ENCODE measurements at regions not wholly inside any gene's neighbourhood (a gene's known extent, or its start where the extent isn't known, plus 50 kb on each side); places are given as distances from the start of the nearest gene placed in this dataset.
"Not testable (repeated sequence)": the region's sequence is repeated elsewhere in the genome, so short reads cannot be mapped to it uniquely, and the experiment has no call there.

DNA sequence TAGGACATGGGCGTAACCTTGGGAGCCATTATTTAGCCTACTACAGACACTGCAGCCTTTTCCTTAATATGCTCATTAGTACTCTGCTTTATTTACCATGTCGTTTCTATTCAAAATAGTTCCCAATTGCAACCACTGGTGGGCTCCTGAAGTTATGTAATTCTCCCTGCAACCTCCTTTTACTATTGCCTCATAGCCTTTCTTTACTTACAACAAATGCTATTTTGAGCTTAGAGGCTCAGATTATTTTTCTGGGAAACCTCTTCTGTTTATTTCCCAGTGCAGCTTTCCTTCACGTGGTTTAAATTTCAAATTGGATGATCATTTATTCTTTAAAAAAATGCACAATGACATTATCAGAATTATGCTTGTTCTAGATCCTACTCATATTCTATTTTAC is 492.3 kb upstream of the TMEFF2 start:
- DNase-seq = no peak

DNA sequence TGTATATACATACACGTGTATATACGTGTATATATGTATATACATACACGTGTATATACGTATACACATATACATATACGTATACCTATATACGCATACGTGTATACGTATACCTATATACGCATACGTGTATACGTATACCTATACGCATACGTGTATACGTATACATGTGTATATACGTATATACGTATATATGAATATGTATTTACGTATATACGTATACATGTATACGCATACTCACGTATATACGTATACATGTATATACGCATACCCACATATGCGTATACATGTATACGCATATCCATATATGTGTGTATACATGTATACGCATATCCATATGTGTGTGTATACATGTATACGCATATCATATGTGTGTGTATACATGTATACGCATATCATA is 487.8 kb upstream of the TMEFF2 start:
- DNase-seq = not testable (repeated sequence)

DNA sequence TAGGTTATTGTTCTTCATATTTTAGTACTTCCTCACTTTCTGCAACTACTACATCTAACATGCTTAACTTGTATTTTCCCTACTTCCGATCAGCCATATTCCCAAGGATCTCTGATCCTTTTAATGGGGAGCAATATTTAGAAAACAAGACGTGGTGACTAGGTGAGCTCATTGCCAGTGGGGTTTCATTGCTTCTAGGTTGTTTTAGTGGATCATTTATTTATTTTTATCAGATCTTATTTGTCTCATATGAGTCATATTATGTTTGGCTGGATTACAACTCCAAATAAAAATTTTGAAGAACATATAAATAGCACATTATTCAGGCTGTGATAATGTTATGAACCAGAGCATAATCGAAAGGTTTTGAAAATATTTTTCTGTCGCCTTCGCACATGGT is 480.9 kb upstream of the TMEFF2 start:
- no peak for DNase-seq

DNA sequence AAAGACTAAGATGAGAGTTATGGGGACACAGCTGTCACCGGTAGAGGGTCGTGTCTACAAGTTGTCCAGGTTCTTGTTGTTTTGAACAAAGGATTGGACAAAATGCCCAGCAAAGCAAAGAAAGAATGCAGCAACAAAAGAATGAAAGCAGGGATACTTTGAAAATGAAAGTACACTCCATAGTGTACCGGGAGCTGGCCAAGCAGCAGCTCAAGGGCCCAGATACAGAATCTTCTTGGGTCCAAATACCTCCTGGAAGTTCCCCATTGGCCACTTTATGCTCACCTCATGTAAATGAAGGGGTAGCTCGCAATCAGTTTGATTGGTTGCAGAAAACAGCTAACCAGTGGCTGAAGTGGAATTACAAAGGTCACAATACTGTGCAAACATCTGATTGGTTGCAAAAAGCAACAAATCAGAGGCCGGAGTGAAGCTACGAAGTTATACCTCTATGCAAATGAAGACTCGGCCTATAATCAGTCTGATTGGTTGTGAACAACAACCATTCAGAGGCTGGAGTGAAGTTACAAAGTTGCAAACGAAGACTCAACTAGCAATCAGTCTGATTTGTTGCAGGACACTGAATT is 474.9 kb upstream of the TMEFF2 start:
- no peak for DNase-seq

DNA sequence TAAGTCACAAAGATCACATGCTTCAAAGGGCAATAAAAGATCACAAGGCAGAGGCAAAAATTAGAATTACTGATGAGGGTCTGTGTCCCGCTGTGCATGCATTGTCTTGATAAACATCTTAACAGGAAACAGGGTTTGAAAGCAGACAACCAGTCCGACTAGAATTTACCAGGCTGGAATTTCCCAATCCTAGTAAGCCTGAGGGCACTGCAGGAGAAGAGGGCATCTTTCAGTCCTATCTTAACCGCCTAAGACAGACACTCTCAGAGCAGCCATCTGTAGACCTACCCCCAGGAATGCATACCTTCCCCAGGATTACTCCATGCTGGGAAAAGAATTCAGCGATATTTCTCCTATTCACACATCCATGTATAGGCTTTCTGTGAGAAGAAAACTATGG is 465.8 kb upstream of the TMEFF2 start:
- not testable (repeated sequence) for DNase-seq

DNA sequence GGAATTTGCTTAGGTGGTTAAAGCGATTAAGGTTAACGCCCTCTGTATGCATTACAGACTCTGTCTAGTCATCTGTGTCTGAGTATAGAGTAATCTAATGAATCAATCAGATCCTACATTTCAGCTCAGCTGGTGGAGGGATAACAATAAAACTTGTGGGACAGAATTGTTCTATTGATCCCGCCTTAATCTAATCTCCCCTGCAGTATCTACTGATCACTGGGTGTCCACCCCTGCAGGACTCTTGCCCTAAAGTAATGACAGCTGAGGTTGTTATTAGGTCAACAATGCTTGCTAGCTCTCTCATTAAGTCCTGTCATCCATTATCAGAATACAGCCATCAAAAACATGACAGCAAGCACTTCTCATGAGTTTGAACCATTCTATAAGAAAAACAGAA is 462.6 kb upstream of the TMEFF2 start:
- no peak for DNase-seq

DNA sequence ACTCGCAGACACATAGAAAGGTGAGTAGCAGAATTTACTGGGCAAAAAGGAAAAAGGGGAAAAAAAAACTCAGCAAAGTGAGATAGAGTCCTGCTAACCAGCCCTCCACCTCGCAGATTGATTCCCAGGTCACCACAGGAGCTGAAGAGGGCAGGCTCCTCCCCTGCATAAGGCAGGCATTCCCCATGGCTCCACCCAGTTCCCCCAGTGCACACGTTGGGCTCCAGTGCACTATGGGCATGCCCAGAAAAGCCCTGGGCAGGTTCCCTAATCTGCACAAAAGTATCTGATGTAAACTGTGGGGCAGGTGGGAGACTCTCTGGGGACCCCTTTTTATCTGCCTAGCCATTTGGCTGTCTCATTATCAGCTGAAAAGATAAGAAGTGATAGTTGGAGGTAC is 461.2 kb upstream of the TMEFF2 start:
- DNase-seq = no peak

DNA sequence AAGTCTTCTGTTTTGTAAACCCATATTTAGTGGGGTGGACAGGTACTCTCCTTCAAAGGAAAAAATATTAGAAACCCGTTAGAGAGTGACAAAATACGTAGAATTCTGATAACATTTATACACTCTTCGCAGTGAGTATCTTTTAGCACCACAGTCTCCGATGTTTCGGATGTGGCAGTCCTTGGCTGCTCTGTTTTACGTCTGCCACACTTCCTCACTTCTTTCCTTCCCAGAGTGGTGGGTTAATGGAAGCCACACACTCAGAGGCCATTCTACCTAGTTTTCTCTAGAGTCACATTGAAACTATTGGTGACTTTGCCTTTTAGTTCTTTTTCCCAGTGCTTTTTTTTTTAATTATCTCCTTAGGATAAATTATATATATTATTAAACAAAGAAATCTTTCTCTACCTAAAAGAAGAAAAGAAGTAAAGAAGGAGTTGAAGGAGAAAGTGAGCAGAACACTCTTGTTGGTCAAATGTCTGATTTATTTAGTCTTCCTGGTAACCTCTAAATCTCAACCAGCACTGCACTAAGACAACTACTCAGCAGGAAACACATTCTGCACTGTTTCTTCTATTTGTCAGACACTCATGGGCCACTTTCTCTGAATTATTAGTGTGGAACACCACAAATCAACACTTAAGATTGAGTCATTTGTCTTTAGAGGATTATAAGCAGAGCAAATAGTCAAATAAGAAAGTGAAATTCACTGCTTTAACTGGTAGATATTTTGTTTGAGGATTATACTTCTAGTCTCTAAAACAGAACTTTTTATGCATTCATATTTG is 451.3 kb upstream of the TMEFF2 start:
- DNase-seq = no peak

DNA sequence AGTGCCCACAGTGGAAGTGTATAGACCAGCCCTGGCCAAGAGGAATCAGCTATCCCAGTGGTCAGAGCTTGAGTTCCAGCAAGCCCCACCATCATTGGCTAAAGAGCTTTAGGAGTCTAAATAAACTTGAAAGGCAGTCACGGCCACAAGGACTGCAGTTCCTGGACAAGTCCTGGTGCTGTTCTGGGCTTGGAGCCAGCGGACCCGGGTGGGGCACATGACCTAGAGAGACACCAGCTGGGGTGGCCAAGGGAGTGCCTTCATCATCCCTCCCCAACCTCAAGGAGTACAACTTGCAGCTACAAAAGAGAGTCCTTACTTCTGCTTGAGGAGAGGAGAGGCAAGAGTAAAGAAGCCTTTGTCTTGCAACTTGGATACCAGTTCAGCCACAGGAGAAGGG is 439.8 kb upstream of the TMEFF2 start:
- no peak for DNase-seq

DNA sequence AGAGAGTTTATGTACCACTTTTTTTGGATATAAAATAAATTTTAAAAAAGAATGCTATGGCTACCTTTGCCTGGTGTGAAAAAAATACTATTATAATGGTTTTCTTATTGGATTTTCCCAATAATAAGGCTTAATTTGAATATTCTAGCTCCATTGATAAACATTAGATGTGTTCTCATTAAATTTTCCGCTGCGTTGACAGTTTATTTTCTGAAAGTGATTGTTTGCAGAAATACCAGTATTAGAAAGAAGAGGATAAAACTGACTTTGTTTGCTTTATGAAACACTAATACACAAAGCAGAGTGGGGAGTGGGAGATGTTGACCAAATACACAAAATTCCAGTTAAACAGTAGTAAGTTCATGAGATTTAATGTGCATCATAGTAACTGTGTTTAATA is 433.3 kb upstream of the TMEFF2 start:
- no peak for DNase-seq

DNA sequence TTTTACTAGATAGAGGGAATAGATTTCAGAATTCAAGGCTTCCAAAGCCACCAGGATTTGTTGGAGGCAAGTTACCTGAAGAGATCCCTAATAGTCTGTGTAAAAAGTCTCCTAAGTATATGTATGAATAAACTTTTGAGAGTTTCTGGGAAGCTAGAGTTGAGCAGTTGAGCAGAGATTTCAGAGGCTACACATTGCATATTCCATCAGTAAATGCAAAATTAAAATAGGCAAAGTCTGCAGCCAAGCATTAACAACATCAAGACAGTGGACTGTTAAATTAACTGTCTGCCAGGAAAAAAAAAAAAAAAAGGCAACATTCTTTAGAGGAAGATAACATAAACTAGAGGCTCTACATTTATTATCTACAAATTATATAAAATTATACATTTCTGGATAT is 420.4 kb upstream of the TMEFF2 start:
- no peak for DNase-seq

DNA sequence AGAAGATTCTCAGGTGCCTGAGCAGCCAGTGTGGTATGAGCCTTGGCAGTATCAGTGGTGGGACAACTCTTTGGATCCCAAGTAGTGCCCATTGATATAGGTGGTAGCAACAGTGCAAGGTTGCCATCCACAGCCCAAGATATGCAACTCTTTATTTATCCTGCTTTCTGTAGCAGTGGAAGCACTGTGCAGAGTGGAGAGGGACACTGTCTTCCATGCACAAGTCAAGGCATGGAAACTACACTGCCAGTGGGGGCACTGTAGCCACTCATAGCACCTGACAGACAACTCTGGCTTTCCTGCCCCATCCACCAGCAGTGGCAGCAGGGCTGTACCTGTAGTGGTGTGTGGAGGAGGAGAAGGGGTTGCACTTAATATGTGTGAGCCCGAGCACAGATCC is 409.6 kb upstream of the TMEFF2 start:
- no peak for DNase-seq

DNA sequence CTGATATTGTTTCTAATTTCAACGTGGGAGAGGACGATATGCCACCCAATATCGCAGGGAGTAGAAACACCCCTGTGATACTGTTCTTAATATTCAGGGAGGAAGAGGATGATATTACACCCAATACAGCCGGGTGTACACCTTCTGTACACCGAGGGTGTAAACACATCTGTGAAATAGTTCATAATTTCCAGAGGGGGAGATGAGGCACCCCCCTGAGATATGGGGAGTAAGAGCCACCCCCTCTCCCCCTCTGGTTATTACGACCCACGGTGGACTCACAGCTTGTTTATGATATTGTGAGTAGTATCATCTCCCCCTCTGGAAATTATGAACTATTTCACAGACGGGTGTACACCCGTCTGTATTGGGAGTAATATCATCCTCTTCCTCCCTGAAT is 403.9 kb upstream of the TMEFF2 start:
- not testable (repeated sequence) for DNase-seq

DNA sequence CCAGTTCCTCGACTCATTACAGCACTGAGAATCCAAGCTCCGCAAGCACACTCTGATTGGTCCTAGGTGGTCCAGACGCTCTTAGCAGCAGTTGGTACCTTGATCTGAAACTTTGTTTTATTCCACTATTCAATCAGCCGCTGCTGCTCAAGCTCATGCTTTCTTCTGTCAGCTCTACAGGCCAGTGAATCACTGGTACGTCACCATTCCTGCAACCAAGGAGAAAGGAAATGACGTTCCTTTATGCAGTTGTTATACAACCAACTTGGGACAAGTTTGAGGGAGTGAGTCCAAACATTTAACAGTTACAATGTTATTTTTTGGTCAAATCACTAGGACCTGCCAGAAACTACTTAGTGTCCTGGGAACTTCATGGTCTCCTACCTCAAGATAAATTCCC is 398.8 kb upstream of the TMEFF2 start:
- DNase-seq = no peak

DNA sequence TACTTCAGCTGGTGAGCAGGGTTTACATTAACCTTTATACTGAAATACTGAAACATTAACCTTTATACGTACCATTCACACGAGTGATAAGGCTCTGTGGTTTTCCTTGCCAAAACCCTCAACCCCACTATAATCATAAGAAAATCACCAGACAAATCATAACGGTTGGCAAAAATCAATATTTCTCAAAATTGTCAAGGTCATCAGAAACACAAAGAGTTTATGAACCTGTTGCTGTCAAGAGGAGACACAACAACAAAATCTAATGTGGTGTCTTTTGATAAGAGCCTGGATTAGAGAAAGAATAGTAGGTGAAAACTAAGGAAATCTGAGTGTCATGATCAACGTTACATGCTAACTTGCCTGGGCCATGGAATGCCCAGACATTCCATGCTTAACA is 396.9 kb upstream of the TMEFF2 start:
- DNase-seq = no peak

DNA sequence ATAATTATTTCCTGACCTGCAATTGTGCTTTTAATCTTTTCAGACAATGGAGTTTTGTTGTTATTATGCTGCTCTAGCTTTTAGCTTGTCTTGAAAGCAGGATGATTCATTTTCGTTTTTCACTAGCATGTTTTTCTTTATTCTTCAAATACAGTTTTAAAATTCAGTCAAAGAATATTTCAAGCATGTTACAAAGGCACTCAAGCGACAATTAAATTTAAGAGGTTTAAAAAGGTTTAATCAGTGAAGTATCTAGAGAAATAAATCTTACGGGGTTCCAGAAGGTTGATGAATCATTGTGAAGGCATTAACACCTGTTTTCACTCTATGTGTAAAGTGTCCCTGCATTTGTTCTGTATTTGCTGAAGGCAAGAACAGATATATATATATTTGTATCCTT is 390.7 kb upstream of the TMEFF2 start:
- no peak for DNase-seq

DNA sequence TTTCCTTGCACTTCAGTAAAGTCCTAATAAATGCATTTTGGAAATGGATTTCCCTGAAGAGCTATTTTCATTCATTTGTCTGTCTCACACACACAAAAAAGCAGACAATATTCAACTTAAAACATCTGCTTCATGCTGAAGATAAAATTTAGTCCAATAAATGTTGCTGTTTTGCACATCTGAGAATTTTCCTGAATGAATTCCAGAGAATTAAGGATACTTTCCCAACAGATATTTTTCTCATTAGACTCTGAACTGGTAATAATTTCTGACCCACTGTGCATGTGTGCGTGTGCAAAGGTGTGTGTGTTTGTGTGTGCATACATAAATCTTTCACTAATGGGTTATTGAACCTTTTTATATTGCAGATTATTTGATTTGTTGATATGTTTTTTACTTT is 390.2 kb upstream of the TMEFF2 start:
- no peak for DNase-seq

DNA sequence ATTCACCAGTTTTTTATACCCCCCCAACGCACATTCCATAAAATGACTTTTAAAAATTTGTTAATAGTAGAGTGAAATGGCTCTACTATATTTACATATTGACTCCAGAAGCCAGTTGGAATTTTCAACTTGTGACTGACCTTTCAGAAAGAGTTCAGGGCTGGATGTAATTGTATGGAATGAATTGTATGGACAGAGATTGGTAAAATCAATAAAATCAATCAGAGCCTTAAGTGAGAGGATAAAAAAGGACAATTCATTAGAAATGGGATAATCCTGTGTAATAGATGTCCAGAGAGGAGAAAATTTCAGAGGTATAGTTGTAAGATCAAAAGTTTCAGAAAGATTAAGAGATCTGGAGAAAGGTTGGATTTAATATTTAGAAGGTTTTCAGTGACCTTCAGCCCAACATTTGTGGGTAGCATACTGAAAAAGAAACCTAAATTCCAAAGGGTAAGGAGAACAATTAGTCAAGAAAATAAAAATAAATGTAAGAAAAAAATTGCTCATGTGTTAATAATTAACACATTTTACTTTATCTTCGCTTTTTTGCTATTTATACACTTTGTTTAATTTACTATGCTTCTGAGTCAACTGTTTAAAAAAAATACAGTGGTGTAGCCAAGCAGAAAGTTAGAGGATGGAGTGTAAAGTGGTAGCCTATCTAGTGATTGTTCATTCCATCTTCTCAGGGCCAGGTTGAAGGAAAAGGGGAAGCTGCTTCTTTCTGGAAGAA is 385.4 kb upstream of the TMEFF2 start:
- DNase-seq = no peak

DNA sequence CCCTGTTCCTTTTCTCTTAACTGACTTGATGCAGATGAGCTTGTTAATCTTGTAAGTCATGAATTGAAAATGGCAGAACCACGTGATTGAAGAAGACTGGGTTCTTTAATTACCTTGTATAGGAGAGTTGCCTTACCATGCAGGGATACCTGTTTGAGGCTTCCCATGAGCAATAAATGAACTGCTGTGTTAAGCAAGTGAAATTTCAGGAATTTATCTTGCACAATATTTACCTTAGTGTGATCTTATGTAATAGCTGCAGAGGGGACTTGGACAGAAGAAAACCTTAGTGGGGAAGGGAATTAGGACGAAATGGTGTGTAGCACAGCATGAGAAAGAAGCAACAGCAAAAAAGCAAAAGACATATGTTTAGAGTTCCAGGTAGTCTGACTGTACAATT is 384.0 kb upstream of the TMEFF2 start:
- DNase-seq = no peak

DNA sequence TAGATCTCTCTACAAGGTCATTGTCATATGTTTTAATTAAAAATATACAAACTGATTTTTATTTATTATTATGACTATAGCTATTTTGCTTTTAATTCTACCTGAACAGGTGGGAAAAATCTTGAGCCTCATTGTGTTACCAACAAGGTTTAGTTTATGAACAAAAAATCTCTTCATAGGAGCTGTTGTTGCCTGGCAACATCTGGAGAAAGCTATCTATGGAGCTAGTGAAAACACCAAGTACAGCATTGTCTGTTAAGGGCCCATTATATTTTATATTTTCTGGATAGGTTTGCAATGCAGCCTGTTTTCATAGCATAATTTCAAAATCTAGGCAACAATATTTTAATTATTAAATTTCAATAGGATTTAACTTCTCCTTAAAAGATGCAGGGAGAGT is 383.0 kb upstream of the TMEFF2 start:
- DNase-seq = no peak

DNA sequence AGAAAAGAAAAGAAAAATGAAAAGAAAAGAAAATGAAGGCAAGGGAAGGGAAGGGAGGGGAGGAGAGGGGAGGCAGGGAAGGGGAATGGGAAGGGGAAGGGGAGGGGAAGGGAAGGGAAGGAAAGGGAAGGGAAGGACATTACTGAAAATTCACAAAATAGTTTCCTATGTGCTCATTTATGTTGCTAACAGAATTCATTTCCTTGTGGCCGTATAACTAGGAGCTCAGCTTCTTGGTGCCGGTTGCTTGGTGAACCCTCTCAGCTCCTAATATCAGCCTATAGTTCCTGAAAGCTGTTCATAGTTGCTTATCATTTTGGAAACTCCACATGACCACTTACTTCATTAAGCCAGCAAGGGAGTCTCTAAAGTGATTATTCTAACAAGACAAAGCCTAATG is 379.8 kb upstream of the TMEFF2 start:
- no peak for DNase-seq

DNA sequence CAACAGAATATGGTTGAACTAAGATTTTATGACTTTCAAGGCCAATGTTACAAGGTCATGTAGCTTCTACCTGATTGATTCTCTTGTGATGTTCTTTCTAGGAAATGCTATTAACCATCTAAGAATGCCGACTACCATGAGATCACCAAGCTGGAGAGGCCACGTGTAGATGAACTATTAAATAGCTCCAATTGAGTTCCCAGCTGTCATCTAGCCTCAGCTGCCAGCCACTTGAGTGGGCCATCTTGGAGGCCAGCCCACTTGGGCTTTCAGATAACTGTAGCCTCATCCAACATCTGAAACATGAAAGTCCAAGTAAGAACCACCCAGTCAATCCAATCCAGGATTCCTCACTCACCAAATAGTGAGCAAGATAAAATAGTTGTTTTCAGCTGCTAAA is 376.9 kb upstream of the TMEFF2 start:
- no peak for DNase-seq

DNA sequence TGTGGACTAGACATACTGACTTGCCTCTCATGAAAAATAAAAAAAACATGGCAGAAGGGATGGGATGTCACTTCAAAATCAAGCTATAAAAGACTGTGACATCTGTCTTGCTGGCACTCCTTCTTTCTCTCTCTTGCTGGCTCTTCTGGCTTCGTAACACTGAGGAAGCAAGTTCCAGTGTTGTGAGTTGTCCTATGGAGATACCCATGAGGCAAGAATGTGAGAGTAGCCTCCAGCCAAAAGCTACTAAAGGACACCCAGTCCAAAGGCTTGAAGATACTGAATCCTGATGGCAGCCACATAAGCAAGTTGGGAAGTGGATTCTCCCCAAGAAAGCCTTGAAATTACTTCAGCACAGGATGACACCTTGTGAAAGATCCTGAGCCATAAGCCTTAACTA is 376.1 kb upstream of the TMEFF2 start:
- no peak for DNase-seq

DNA sequence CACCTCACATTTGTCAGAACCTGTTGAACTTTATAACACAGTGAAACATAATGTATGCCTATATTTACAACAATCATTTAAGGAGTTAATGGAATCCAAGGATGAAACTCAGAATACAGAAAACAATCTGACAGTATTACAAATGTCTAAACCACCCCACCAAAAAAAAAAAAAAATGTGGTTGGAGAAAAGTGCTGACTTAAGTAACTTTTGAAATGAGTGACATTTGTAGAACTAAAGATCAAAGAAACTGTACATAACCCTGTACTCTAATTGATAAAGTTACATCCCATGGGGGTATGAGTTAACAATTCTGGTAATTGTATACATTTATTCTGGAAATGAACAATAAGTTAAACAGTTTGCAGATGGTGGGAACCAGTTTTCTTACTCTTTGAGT is 372.1 kb upstream of the TMEFF2 start:
- DNase-seq = no peak

All from fibroblast of skin of abdomen (primary cell).